ENCODE measurements at regions not wholly inside any gene's neighbourhood (a gene's known extent, or its start where the extent isn't known, plus 50 kb on each side); places are given as distances from the start of the nearest gene placed in this dataset.

GRCh38 chr1:72930528-72930927, 648.2 kb upstream of the NEGR1 start:
- DNase-seq: no peak

DNA sequence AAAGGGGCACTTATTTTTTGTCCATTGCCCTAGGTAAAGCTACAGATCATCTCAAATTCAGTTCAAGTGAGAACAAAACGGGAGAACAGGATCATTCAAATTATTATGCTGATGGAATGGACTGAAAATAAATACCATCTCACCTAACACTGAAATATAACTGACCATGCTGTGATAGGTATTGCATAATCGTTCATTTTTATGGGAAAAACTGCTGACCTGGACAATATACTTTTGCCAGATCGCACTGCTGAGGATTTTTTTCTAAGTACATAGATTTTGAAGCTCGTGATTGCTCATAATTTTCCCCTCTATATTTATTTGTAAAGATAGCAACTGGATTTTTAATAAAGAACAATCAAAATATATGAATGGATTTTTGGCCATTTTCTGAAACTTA, 636.6 kb upstream of the NEGR1 start:
- DNase-seq: no peak

GRCh38 chr1:72917920-72918319, 635.6 kb upstream of the NEGR1 start:
- DNase-seq: no peak

- DNase-seq: no peak
Measured at GRCh38 chr1:72915581-72915980, 633.2 kb upstream of the NEGR1 start.

GRCh38 chr1:72911656-72912055, 629.3 kb upstream of the NEGR1 start:
- no peak for DNase-seq

DNA sequence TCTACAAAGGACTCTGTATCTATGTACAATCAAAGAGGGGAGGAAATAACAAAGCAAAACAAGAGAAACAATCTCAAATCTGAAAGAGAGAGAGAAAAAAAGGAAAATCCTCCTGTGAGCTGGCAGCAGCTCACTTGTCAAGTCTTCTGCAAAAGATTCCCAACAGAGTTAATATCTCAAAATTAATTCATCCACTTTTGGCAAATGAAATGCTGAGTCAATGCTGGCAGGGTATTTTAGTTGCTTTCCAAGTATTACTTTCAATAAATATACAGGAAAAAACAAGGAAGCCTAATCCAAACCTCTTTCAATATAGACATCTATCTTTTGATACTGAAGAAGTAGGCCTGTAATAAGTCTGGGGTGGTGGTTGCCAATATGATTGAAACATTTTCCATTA, 613.9 kb upstream of the NEGR1 start:
- no peak for DNase-seq

- DNase-seq: peak; percentile 53
Measured at GRCh38 chr1:72892461-72892860, 610.1 kb upstream of the NEGR1 start.

GRCh38 chr1:72891976-72892375, 609.6 kb upstream of the NEGR1 start:
- peak; percentile 3 for DNase-seq

- no peak for DNase-seq
Measured at GRCh38 chr1:72885841-72886240, 603.5 kb upstream of the NEGR1 start.

DNA sequence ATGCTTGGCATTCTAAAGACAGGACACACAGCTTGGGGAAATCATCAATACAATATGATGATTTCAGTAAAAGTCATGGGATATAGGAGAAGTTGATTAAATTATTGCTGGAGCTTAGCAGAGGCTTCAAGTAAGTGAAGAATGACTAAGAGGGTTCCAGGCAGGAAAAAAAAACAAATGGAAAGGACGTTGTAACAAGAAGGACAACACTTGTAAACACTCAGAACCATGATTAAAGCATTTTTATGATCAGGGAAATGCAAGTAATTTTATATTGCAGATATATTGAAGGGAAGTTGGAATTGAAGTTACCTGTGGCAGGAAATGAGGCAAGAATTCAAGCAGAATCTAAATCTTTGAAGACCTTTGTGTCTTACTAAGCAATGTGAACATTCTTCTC, 602.7 kb upstream of the NEGR1 start:
- no peak for DNase-seq

- no peak for DNase-seq
Measured at GRCh38 chr1:72869873-72870272, 587.5 kb upstream of the NEGR1 start.

DNA sequence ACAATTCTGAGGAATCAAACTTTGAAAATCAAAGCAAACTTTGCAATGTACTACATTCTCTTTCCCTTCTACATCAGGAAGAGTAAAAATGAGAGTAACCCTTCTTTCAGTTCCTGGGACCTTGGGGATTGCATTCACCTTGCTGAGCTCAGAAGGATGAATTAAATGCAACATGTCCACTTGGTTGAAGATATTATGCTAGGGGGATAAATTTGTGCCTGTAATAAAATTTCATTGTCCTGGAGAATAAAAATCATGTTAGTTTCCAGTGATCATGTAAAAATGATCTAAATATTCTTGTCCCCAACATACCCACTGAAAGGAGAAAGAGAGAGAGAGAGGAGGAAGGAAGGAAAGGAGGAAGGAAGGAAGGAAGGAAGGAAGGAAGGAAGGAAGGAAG, 587.1 kb upstream of the NEGR1 start:
- DNase-seq: no peak

GRCh38 chr1:72851597-72851996, 569.3 kb upstream of the NEGR1 start:
- no peak for DNase-seq

DNA sequence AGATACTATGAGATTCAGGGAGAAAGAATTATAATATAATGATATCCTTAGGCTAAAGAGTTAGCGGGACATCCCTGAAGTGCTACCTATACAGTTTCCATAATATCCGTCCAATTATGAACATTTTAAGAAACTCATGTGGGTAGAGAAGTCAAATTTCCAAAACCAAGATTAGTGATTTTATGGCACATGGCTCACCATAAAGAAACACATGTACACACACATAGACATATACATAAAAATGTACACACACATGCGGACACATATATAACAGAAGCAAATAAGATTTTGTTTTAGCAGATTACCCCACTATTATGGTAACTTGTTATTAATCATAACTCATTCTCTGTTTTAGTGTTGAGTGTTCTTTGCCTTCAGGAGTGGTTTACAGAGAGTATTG, 566.7 kb upstream of the NEGR1 start:
- no peak for DNase-seq

DNA sequence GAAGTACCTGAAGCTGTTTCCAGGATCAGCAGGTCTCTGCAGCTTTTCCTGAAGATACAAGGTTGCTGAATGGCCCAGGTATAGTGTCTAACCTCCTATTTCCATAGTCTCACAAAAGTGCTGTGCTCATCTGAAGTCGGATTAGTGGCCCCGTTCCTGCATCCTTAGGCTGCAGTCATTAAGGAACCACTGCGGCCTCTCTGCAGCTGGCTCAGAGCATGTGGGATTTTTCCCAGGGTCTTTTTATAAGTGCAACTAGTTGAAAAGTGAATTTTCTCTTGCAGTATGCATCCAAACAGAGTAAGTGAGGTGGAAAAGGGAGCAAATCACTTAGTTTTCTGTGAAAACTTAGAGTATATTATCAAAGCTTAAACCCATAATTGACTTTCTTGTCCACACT, 565.3 kb upstream of the NEGR1 start:
- no peak for DNase-seq

- DNase-seq: no peak
Measured at GRCh38 chr1:72846476-72847278, 564.3 kb upstream of the NEGR1 start.

DNA sequence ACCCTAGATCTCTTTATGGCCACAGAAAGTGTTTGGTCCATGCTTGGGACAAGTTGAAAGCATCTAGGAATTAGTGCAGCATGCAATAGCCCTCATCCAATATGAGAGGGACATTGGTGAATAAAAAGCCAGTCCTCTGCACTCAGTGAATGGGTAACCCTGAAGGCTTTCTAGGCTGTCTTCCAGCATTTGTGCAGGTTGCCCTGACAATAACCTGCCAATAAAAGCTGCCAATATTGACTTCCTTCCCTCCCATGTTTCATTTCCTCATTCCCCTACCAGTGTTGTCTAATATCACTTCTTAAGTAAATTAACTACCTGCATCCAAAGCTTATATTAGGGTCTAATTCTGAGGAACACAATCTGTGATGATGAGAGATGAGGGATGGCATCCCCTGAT, 563.6 kb upstream of the NEGR1 start:
- DNase-seq: no peak

DNA sequence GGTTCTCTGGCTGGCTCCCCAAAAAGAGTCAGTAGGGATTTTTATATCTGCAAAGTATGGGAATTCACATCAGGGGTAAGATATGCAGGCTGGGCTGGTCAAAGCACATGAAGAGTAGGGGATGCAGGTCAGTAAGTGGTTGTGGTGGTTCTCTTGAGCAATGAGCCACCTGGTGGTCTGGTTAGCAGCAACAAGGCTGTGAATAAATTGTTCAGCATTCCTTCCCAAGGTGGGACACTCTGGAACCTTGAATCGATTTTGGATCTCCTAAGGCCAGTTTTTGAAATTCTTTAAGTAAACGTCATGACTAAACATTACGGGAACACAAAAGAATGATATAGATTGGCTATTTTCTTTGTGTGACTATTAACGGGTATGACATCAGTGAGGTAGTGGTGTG, 563.0 kb upstream of the NEGR1 start:
- DNase-seq: peak; percentile 10

GRCh38 chr1:72837781-72838180, 555.4 kb upstream of the NEGR1 start:
- no peak for DNase-seq

- no peak for DNase-seq
Measured at GRCh38 chr1:72830606-72831390, 548.5 kb upstream of the NEGR1 start.

DNA sequence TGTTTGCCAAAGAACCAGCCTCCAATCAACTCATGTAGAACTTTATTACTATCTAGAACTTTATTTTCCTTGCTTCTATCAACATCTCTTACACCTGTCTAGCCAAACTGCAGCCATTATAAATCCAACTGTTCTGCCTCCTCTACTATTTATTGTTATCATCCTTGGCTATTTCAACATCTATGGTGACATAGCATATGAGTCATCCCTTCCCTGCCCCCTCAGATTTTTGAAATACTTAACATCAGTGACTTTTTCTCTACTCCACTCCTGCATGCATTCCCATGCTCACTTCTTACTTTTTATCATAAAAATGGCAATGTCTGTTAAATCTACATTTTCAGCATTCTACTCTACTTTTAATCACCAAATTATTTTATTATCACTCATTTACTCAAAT, 544.9 kb upstream of the NEGR1 start:
- DNase-seq: peak; percentile 37

GRCh38 chr1:72804541-72804940, 522.2 kb upstream of the NEGR1 start:
- DNase-seq: no peak

DNA sequence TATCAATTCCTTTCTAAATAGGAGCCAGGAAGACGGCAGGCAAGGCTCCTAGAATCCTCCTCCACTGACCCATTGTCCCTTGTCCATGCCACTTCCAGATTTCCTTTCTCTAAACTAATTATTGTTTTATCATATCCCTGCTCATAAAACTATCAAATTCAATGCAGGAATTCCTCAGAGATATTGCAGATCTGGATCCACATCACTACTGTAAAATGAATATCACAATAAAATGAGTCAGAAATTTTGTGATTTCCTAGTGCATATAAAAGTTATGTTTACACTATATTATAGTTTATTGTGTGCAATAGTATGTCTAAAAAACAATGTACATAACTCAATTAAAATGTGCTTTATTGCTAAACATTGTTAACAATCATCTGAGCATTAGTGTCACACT, 498.7 kb upstream of the NEGR1 start:
- DNase-seq: no peak

DNA sequence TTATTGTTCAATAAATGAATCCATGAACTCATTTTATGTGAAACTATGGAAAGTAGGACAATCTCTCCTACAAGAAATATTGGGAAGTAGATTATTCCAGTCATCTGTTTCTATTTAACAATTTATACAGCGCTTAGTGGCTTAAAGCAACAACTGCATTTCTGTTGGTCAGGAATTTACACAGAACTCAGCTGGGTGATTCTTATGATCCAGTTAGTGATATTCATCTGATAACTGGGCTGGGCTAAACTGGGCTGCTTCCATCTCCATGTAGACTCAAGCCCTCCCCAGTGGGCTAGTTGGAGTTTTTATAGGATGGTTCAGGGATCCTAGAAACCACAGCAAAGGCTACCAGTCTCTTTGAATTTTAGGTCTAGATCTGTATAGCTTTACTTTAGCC, 497.9 kb upstream of the NEGR1 start:
- DNase-seq: peak; percentile 4

Measured in fibroblast of skin of abdomen (primary cell).